GM19240 (cell line): ENCODE measurements at regions not wholly inside any gene's neighbourhood (a gene's known extent, or its start where the extent isn't known, plus 50 kb on each side); places are given as distances from the start of the nearest gene placed in this dataset.
"Not testable (repeated sequence)": the region's sequence is repeated elsewhere in the genome, so short reads cannot be mapped to it uniquely, and the experiment has no call there.

Source experiments
- DNase-seq: peaks from one replicate; pipeline ENCODE4 v3.0.0; 2011; ENCODE audit warnings: low spot score; ENCODE audit not compliant: insufficient read length

DNA sequence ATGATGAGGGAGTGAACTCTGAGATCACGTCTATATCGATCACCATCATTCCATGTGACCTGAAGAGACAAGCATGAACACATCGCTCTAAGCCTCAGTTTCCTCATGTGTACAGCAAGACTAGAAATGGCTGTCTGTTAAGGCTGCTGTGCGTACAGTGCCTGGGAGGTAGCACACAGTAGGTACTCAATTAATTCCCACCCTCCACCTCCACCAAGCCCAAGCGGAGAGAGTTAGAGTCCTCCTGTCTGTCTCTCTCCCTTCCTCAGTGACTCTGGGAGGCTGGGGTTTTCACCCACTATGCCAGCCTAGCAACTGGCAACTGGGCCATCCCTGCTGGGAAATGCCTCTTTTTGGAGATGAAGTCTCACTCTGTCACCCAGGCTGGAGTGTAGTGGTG, 318.3 kb upstream of the CCL2 start:
- no peak for DNase-seq

DNA sequence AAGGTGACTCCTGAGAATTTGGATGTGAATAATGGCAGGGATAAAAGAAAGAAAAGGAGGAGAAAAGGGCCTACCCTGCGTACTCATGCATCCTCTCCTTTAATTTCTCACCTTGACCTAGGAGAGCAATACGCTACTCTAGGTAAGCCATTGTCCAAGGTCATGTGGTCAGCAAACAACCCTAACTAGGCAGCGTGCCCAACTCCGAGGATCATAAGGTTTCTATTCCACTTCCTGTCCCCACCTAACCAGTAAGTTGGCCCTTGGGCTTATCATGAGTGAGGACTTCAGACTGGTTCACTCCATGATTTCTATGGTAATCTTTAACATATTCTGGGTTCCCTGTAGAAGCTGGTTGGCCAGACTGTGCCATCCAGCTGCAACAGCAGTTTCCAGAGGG, 315.1 kb upstream of the CCL2 start:
- no peak for DNase-seq

DNA sequence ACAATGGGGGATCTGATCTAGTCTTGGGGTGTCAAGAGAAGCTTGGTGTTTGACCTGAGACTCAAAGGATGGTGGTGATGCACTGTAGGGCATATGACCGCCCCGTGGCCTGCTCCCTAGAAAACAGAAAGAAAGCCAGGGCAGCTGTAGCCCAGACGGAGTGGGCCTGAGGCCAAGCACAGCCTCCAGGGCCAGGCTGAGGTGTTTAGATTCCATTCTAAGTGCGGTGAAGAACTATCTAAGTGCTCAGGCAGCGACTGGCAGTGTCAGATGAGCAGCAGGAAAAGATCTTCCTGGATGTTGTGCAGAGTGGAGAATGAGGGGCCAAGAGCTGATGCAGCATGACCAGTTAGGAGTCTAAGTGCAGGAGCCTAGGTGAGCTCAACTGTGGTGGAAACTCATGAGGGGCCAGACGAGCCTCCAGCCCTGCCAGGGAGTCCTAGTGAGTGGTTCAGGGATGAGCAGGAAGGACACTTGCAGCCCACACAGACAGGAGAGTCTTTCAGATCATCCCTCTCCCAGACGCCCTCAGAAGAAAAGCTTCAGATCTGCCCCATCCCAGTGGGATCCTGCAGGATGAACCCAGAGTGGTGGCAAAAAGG, 314.2 kb upstream of the CCL2 start:
- no peak for DNase-seq

DNA sequence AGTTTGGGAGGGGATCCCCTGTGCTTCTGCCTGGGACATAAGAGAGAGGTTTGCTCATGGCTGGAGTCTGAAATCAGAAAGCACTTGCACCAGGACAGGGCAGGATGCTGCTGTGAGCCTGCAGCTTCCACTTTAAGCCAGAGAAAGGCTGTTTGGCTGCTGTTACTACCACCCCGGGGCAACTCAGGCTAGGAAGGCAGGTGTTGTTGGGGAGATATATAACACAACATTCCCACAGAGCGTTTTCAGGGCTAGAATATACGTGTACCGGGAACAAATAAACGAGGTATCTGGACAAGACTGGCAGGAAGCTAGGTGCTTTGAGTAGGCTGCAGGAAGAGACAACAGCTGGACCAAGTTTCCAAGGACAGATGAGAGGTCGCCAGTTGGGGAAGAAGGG, 313.3 kb upstream of the CCL2 start:
- no peak for DNase-seq

DNA sequence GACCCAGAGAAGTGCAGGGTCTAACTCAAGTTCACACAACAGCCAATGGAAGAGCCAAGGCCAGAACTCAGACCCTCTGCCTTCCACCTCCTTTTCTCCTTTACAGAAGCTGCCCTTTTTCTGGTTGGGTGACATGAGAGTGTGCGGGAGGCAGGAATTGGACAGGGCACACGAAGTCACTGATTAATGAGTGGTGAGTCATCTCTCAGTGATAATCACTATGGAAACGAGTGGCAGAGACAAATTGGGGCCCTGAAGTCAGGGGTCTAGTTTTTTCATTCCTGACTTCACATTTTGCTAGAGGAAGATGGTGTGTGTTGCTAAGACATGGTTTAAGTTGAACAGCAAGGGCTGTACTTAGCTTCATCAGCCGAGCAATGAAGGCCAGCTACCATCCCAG, 312.7 kb upstream of the CCL2 start:
- no peak for DNase-seq

DNA sequence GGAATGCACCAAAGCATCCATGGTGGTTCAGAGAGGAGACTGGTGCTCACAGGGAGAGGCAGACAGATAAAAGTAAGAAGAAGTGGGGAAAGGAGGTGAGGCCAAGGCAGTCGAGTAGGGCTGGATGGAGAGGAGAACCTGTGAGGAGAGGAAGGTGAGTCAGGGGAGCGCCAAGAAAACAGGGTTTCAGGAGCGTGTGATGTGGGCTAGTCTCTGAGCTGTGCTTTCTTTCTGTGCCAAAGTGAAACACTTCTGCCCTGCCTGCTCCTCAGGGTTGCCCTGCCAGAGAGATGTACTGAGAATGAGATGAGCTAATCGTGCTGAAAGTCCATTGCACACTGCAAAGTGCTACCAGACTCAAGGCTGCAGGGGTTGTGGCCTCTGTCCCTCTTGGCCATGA, 310.7 kb upstream of the CCL2 start:
- no peak for DNase-seq

DNA sequence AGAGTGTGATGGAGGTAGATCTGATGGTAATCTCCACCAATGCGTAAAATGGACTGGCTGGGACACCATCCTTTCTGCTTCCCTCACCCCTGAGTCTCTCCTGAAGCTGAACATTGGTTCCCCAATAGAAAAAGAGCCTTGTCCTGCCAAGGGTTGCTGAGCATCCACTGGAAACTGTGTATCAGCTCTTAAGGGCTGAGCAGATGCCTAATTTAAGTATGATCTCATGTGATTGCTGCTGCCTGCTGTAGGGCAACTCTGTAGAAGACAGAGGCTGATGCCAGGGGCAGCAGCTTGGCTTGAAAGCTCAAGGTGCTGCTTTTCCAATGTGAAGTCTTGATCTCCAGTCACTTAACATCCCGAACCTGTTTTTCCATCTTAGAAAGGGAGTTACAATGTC, 310.3 kb upstream of the CCL2 start:
- DNase-seq = no peak

DNA sequence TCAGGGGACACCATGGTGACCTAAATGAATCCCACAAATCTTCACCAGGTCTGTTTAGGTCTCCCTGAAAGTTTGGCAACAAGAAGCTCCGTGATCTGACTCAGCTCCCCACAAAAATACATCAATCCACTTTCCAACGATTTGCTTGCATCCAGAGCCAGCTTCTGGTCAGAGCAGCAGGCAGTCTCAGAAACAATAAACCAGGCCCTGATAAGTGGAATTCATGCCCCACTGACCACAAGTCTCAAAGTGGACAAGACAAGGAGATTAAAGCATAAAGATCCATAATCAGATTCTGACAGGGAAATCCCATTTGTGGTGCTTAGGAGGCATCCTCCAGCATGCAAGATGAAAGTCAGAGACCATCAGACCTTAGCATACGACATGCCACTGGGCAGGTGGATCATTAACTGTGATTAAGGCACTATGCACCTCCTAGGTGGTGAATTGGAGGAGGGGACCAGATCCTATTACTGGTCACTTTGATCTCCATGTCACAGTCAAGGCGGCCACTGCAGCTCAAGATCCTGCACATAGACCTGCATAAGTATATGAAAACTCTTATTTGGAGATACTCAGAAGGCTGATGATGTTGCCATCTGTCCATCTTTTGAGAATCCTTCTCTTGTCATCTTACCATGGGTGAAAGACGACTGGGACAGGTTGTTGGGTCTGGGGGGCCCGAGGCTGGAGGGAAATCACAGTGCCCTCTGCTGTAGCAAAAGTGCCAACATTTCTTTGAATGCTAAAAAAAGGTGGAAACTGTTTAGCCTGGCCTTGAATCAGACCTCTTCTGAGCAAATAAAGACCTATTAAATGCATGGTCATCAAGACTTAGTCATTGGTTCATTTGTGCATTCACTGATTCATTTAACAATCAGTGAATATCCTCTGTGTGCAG, 309.2 kb upstream of the CCL2 start:
- no peak for DNase-seq

DNA sequence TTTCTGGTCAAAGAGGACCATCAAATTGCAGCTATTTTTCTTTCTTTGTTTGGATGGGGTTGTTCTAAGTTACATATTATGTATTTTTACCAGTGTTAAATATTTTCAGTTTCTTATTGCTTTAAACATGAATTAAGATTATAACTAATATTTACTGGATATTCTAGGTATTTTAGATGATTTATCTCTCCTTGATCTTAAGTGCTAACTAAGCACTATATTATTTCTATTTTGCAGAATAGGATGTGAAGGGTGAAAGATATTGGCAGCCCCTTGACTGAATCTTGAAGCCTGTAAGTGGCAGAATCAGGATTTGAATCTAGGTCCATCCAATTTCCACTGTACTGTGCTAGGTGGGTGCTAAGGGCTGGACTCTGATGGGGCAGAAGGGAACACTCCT, 307.3 kb upstream of the CCL2 start:
- no peak for DNase-seq

DNA sequence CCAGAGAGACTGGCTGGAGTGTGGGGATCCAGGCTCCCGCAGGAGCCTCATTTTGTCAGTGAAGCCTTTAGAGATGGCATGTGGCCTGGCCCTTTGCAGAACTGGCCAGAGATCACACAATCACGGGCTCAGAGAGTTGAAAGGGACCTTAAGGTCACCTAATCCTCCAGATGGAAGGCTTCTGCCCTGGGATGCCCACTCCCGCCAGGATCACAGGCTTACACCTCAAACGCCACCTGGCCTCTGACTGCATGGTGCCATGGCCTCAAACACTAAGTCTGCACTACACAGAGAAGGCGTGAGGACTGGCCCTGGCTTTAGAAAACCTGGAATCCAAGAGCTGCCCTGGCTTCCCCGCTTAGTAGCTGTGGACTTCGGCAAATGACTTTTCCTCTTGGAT, 306.8 kb upstream of the CCL2 start:
- DNase-seq = no peak

DNA sequence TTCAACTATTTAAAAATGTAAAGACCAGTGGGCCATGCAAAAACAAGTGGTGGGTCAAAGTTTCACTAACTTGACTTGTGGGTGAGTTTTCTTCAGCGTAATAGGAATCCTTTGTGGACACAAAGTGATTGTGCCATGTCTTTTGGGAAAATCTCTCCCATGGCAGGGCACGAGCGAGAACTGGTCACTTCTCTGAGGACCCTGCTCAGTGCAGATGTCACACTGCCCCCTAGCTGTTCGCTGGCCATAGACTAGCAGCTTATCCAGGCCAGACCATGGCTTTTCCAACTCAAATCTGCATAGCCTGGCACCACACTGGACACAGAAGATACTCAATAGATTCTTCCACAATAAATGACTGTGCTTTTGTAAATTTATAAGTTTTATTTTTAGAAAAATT, 306.0 kb upstream of the CCL2 start:
- no peak for DNase-seq

DNA sequence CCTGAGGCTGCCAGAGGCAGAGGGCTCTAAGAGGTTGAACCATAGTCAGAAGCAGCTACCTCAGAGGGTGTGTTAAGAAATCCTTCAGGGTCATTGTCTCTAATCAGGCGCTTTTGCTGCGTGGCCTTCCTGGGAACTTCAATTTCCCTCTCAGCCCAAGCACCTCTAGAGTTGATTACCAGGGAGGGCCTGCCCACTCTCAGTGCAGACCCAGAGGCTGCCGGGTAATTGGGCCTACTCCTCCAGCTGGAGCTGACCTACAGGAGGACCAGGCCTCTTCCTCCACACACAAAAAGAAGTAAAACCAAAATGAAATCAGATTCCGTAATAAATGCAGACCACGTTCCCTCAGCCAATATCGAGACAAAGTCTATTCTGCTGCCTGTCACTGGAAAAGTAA, 305.0 kb upstream of the CCL2 start:
- no peak for DNase-seq

DNA sequence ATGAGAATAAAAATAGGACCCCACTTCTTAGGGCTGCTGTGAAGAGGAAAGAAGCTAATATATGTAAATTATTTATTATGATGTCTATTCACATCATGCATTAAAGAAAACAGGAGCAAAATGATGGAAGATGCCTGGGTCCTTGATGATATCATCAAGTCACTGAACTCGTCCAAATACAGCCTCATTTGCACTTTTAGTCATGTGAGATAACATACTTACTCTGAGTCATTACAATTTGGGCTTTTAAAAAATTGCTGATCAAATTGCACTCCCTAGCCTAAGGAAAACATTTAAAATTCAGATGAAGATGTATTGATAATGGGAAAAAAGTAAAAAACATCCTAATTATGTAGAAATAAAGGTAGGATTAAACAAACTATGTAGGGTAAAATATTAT, 302.7 kb upstream of the CCL2 start:
- no peak for DNase-seq

DNA sequence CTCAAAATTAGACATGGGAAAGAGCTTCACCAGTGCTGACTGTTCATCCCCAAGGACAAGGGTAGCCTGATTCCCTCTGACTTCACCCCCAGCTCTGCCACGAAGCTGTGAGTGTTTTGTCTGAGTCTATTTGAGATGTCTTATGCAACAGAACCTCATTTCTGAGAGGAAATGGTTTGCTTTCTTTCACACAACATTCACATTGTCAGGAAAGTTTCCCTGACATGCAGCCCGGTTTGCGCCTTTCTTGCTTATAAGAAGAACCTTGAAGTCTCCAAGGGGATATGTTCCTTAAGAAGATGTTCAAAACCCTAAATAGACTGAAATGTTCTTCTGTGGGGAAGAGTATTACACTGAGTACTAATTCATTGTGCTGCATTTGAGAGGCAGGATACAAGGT, 300.5 kb upstream of the CCL2 start:
- DNase-seq = no peak

DNA sequence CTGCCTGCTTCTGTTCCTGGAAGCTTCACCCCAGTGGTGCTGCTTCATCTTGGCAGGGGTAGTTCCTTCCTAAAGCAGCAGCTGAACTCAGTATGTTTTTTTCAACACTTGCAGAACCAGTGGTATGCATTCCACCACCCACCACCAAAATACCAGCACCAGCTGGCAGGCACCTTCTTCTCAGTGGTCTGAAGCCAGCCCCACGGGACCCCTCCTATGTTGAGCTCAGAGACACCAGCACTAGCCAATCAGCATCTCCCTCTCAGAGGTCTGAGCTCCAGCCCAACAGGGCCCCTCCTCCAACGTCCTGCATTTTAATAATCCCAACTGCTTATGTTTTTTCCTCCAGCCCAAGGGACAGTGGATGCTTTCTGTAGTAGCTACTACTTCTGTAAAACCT, 299.6 kb upstream of the CCL2 start:
- DNase-seq = no peak

DNA sequence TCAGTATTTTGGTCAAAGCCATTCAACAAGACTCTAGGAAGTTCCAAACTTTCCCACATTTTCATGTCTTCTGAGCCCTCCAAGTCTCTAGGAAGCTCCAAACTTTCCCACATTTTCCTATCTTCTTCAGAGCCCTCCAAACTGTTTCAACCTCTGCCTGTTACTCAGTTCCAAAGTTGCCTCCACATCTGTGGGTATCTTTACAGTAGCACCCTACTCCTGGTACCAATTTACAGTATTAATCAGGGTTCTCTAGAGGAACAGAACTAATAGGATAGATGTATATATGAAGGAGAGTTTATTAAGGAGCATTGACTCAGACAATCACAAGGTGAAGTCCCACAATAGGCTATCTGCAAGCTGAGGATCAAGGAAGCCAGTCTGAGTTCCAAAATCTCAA, 296.0 kb upstream of the CCL2 start:
- not testable (repeated sequence) for DNase-seq

DNA sequence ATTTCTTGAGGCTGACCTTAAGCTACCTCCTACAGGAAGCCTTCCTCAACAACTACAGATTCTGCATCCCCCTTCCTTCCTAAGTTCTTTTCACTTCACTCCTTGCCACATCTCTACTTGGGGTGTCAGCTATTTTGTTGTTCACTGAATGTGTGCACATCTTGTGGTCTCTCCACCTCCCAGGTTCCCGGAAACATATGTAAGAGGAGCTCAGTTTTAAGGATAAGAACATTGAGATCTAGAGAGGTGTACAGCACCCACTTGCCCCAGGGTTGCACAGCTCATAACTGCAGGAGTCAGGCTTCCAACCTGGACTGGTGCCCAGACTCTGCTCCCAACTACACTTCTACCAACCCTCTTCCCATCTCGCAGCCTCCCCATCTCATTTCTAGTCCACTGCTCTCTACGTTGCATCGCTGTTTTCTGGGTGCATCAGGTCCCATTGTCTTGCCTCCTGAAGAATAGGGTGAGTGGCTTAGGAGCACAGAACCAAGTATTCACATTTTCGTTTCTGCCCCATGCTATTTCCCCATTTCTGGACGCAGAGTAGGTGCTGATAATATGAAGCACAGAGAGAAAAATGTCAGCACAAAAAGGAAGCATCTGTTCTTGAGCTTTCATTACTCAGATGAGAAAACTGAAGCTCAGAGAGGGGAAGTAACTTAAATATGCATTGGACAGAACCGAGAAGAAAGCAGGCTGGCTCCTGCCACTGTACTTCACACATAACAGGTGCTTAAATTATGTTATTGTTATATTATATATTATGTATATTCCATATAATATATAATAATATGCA, 292.0 kb upstream of the CCL2 start:
- no peak for DNase-seq

DNA sequence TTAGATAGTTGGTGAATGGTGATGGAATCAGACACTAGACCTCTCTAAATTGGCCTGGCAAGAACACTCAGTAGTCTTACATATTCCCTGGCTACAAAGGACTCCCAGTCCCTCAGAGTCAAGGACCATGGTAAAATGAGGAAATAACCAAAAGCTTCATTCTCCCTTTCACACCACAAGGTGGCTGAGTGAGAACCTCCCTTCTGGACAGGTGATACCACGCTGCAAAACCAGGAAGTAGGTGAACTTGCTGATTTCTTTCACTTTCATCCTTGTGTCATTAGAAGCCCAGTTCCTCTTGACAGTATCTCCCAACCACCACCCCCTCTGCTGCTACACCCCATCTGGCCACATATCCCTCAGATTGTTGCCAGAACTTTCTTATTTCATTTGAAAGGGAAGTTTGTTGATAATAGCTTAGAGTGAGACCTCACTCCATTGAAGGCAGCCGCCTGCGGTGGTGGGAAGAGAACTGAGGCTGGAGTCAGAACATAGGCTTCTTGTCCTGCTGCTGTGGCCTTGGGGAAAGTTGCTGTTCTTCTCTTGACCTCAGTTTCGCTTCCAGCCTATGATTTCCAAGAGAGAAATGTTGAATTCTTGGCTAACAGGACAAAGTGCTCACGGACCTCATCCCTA, 290.6 kb upstream of the CCL2 start:
- peak; percentile 77 for DNase-seq

DNA sequence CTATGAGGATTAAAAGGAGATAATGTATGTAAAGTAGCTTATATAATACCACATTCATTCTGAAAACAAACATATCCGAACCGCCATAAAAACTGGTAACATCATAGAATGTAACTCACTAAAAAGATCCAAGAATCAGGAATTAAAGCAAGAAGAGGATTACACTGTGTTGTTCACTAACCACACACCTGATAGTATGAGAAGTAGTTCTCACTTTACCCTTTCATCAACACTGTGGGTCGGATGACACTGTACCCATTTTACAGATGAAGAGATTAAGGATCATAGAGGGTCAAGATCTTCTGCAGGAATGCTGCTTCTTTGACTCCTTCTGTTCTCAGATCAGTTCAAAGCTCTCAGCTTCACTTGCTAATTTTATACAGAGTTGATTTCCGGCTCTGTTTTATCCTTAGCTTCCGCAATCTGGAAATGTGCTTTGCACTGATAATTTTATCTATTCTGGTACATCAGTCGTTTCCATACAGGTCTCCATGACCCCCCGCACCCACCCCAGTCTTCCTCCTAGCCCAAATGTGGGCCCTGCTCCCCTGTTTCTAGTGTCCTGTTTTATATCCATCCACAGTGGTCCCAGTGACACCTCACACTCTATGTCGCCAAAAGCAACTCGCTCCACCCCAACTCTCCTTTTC, 288.6 kb upstream of the CCL2 start:
- no peak for DNase-seq

DNA sequence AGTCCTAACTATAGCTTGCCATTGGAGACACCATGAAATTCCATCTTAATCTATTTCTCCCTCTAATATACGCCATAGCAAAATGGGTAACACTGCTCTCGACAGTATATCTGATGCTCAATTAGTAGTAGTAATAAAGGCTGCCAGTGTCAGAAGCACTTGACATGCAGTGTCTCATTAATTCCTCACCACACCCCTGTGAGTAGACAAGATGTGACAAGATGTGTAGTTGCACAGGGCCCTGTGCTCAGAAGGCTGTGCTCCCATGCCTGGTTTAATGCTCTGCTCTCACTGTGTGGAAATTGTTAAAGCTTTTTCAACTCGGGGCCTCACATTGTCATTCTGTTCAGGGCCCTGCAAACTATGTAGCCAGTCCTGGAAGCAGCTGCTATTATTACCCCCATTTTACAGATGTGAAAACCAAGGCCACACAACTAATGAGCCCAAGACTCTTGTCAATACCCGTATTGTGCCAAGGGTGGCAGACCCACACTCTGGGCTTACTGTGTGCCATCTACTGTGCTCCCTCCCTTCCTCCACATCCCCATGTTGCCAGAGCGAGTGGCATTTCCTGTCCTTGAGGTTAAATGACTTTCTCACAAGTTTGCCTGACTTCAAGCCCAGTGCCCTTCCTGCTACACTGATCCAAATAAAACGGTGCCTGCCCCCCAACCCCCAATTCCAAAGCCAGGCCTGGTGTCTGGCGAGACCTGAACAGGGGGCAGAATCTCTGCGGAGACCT, 287.3 kb upstream of the CCL2 start:
- no peak for DNase-seq
